GM18507 (cell line): ENCODE measurements at regions not wholly inside any gene's neighbourhood (a gene's known extent, or its start where the extent isn't known, plus 50 kb on each side); places are given as distances from the start of the nearest gene placed in this dataset.
"Not testable (repeated sequence)": the region's sequence is repeated elsewhere in the genome, so short reads cannot be mapped to it uniquely, and the experiment has no call there.

Experiments used
- DNase-seq: peaks from one replicate; pipeline ENCODE4 v3.0.0; 2011; ENCODE audit warnings: low read depth; ENCODE audit not compliant: insufficient read length; ENCODE audit errors: extremely low spot score
- FAIRE-seq: peaks from 2 replicates; lab custom pipeline; 2011; peaks lifted over from hg19 to GRCh38; lab: Jason Lieb, UNC

DNA sequence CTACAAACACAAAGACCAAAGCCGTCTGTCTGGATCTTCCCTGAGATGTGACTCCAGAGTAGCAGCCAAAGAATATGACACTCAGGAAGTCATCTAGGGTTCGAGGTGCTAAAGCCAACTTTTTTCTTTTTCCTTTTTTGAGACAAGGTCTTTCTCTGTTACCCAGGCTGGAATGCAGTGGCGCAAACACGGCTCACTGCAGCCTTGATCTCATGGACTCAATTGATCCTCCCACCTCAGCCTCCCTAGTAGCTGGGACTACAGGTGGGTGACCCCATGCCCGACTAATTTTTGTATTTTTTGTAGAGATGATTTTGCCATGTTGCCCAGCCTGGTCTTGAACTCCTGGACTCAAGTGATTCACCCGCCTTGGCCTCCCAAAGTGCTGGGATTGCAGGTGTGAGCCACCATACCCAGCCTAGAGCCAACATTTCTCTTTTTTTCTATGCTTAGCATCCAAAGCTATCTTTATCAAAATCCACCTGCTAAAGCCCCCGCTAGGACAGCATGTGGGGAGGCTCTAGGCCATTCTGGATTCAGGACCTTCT, 92.8 kb downstream of the TMEM17 start:
- DNase-seq (no peak), FAIRE-seq (no peak)

DNA sequence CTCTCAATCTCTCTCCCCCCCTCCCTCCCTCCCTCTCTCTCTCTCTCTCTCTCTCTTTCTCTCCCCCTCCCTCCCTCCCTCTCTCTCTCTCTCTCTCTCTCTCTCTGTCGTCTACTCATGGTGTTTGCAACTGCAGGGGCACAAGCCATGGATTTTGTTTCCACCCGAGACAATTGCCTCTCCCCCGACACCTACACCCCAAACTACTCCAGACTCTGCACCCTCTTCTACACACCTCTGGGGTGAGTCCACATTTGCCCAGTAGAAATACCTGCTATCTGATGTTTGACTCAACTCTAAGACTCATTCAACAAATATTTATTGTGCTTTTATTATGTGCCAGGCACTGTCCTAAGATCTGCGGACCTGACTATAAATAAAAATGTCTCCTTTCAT, 93.7 kb downstream of the TMEM17 start:
- FAIRE-seq (no peak), DNase-seq (no peak)

DNA sequence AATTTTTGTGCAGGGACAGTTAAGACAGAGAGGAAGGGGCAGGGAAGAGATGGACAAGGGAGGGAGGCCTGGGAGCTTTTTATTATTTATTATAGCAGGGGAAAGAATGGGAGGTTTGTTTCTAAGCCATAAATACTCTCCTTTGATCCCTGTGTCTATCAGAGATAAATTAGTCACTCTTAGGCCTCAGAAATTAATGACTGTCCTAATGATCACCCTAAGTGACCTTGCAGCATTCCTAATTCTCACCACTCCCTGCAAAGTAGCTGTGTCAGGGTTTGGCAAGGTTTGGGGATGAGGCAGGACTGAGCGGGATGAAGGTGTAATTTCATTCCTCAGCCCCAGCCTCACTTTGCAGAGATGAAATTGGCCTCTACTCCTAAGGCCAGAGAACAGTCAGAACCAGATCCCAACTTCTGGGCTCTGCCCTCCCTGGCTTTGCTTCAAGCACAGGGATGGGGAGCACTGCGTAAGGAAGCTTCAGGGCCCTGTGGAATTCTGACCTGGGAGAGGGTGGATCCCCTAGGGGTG, 95.0 kb downstream of the TMEM17 start:
- no peak for DNase-seq

DNA sequence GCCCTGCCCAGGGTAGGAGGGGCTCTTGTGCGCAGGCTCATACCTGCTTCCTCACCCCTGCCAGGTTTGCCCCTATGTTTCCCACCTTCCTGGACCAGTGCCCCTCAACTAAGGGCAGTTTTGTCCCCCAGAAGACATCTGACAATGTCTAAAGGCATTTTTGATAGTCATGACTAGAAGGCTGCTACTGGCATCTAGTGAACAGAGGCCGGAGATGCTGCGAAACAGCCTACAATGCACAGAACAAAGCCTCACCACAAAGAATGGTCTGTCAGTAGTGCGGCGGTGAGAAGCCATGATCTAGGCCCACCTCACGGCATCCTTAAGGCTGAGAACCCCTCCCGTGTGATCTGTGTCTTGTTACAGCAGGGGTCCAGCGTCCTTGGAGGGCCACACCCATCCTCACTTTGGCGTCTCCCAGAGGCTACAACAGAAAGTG, 96.0 kb downstream of the TMEM17 start:
- FAIRE-seq (no peak), DNase-seq (no peak)

More for the DNA sequence above, 95.0 kb downstream of the TMEM17 start:
- no peak for FAIRE-seq

DNA sequence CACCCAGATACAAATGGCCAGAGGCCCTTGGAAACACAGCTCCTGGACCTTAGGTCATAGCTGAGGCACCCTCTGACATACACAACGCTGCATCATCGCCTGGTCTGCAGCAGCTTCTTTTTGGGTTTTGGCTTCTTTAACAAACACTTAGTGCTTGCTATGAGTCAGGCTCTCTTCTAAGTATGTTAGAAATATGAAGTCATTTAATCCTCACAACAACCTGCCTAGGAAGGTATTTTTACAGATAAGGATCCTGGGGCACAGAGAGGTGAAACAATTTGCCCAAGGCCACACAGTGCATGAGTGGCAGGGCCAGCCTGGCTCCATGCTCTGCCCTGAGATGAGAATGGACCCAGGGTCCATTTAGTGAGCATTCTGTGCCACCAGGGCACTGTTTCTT, 96.6 kb downstream of the TMEM17 start:
- no peak for DNase-seq
- no peak for FAIRE-seq

DNA sequence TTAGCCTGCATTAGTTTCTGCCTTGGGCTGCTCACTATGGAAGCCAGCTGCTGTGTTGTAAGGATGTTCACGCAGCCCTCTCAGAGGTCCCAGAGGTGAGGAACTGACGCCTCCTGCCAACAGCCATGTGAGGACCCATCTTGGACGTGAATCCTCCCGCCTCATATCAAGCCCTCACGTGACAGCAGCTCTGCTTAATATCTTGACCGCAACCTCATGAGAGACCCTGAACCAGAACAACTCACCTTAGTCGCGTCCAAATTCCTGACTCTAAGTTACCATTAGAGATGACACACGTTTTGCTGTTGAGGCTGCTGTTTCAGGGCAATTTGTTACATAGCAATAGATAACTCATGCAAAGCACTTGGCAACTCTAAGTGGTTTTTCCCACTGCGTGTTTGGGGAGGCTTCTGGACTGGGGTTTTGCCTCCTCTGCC, 97.7 kb downstream of the TMEM17 start:
- FAIRE-seq = no peak

DNA sequence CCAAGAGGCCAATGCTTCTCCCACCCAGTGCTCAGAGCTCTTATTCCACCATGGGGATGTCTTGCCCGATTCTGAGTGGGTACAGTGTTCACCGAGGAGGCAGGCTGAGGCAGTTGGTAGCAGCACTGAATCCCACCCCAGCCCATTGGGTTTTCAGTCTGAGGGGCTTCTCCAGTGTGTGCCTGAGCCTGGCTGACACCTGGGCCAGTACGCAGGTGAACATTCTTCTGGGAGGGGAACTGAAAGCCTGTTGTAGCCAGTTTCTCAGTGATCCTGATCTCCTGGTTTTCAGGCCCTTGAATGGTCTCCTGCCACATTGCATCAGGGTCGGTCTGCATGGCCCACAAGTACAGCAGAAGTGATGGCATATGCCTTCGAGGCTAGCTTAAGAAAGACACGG, 98.2 kb downstream of the TMEM17 start:
- no peak for FAIRE-seq
- no peak for DNase-seq

More for the DNA sequence above, 97.7 kb downstream of the TMEM17 start:
- no peak for DNase-seq

DNA sequence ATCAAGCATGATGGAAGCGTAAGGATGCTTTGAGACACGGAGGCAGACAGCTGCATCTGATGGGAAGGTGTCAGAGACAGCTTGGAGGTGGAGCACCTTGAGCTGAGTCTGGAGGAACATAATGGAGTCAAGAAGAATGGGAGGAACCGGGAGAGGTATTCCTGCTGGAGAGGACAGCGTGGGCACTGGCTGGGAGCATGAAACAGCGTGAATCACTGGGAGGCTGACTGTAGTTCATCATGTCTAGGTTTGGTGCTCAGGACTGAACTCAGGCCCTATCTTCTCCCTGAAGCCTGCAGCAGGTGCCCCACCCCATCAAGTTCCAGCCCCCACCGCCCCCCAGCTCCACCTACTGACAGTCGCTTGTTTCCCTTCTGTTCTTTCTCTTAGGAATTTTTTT, 98.6 kb downstream of the TMEM17 start:
- FAIRE-seq = no peak

DNA sequence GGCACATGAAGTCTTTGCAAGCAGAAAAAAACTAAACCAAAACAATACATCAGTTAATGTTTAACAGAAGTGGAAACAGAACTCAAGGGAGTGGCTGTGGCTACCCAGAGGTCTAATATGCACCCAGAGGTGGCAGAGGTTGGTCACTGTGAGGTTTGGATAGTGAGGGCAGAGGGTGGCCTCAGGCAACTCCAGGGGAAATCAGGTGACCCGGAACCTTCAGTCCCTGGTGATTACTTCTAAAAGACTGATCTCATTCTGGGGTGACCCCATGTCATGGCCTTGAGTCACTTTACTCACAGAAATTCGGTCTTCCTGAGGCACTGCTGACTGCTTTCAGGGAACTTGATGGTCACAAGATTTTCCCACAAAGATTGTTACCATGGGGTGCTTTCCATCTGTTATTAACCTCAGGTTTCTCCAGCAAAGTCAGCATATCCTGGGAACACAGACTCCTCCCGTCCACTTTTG, 99.4 kb downstream of the TMEM17 start:
- FAIRE-seq = peak; percentile 26
- no peak for DNase-seq

More for the DNA sequence above, 98.6 kb downstream of the TMEM17 start:
- no peak for DNase-seq

DNA sequence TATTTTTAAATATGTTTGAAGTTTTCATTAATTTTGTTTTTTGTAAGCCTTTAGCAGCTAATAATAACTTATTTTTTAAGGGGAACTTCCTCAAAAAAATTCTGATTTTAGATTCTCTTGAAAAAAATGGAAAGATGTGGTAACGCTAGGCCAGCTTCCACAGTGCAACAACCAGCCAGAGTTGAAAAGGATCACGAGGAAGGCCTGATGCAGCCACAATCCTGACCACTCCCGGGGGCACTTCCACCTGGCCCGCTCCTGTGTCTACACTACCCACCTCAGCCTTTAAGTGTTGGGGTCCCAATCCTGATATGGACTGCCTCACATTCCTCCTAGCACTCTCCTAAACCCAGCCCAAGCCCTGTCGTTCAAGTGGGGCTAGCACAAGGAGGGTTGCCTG, 101.1 kb downstream of the TMEM17 start:
- DNase-seq (no peak), FAIRE-seq (no peak)

DNA sequence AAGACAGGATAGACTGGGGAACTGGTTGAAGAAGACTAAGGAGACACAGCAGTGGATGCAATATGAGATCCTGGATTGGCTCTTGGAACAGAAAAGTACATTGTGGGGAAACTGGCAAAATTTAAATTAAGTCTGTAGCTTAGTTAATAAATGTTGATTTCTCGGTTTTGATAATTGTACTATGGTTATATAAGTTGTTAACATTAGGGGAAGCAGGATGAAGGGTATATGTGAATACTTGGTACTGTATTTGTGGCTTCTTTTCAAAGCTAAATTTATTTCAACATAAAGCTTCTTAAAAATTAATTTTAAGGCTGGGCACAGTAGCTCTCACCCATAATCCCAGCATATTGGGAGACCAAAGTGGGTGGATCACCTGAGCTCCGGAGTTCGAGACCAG, 103.8 kb downstream of the TMEM17 start:
- FAIRE-seq (no peak), DNase-seq (no peak)

DNA sequence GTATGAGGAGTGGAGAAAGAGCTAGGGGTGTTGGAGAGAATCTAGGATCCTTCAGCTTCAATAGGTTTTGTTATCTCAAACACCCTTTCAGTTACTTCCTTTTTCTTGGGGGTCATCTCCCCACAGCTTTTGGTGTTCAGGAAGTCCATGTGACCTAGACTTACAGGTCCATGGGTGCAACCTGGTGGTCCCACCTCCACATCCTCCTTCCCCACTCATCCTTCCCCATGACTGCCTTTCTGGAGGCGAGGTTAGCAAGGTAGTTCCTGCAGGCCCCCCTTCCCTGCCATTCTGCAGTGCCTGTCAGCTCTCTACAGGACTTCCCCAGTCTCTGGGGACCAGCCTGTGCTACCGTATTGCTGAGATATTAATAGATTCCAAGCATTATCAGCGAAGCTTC, 107.6 kb downstream of the TMEM17 start:
- FAIRE-seq = no peak
- no peak for DNase-seq

DNA sequence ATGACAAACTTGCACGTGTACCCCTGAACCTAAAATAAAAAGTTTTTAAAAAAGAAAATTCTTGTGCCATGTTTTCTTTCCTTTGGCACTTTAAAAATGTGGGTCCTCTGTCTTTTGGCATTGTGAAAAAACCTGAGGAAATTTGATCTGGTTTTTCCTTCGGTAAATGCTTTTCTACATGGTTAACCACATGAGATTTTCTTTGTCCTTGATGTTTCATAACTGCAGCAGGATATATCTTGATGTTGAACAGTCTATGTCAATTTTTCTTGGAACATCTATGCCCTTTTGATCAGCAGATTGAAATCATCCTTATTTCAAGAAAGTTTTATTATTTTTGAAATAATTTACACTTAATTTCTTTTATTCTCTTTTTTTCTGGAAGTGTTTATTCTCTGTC, 109.1 kb downstream of the TMEM17 start:
- FAIRE-seq = no peak

DNA sequence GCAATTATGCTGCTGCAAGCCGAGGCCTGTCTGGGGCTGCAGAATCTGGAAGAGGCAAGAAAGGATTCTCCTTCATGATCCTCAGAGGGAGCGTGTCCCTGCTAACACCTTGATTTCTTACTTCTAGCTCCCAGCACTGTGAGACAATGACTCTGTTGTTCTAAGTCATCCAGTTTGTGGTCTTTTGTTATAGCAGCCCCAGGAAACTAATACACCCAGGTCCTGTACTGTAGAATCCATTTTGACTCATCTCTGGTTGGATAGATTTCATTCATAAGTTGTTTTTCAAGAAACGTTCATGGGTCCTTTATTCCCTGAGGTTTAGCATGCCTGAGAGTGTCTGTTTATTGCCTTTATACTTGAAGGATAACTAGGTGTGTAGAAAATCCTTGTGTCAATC, 112.7 kb downstream of the TMEM17 start:
- FAIRE-seq (no peak), DNase-seq (no peak)

More for the DNA sequence above, 109.1 kb downstream of the TMEM17 start:
- DNase-seq = no peak

DNA sequence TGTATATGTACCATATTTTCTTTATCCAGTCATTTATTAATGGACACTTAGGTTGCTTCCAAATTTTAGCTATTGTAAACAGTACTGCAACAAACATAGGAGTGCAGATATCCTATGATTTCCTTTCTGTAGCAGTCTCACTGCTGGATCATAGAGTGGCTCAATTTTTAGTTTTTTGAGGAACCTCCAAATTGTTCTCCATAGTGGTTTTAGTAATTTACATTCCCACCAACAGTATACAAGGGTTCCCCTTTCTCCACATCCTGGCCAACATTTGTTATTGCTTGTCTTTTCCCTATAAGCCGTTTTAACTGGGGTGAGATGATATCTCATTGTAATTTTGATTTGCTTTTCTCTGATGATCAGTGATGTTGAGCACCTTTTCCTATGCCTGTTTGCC, 114.3 kb downstream of the TMEM17 start:
- FAIRE-seq (no peak), DNase-seq (no peak)

DNA sequence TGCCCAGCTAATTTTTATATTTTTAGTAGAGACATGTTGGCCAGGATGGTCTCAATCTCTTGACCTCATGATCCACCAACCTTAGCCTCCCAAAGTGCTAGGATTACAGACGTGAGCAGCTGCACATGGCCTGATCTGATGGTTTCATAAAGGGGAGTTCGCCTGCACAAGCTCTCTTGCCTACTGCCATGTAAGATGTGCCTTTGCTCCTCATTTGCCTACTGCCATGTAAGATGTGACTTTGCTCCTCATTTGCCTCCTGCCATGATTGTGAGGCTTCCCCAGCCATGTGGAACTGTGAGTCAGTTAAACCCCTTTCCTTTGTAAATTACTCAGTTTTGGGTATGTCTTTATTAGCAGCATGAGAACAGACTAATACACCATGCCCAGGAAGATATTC, 119.6 kb downstream of the TMEM17 start:
- FAIRE-seq, DNase-seq: not testable (repeated sequence)

DNA sequence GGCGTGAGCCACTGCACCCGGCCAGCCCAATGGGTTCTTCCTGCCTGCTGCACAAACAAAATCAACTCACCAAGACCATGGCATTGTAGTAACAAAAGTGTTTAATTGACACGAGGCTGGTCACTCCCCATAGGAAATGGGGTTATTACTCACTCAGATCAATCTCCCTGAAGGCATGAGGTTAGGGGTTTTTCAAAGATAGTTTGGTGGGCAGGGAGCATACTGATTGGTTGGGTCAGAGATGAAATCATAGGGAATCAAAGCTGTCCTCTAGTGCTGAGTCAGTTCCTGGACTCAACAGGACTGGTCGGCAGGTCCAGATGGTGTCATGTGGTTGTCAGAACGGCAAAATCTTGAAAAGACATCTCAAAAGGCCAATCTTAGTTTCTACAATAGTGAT, 122.1 kb downstream of the TMEM17 start:
- no peak for FAIRE-seq
- no peak for DNase-seq

DNA sequence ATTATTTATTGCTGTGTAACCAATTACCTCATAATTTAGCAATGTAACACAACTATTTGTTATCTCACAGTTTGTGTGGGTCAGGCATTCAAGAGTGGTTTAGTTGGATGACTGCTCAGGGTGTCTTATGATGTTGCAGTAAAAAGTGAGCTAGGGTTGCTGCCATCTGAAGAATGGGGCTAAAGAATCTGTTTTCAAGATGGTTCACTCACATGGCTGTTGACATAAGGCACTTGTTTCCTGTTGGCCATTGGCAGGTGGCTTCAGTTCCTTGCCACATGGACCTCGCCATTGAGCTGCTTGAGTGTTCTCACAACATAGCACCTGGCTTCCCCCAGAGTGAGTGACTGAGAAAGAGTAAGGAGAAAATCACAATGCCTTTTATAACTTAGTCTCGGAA, 123.2 kb downstream of the TMEM17 start:
- FAIRE-seq (no peak), DNase-seq (no peak)

DNA sequence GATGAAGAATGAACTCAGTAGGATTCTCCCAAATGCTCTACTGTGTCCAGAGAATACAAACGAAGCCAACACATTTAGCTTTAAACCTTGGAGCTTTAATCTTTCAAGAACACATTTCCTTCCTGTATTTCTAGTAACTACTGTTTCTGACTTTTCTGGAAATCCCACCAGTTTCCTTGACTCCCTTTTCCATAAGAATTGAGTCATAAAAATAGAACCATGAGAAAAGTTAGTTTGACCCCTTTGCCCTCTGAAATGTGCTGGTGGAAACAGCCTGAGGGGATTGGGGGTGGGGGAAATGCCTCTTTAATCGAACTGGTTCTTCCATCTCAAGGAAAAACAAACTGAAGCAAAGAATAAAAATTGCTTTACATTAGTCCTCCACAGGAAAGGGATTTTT, 123.9 kb downstream of the TMEM17 start:
- DNase-seq = no peak
- FAIRE-seq = no peak

DNA sequence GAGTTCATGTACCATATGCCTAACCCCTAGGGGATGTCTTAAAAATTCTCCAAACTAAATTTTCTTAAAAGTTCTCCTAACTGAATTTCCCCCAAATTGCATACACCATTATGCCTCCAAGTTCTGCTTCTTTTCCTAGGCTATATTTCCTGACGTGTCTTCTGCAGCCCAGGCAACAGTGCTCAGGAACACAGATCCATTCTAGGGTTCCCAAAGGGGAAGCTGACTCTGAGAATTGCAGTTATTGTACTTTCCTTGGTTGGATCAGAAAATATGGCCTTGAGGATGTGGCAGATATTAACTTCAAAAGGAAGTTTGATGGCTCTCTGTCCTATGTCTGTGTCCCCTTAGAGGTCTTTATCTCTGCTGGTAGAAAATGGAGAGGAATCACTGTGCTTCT, 124.3 kb downstream of the TMEM17 start:
- DNase-seq (no peak), FAIRE-seq (no peak)

DNA sequence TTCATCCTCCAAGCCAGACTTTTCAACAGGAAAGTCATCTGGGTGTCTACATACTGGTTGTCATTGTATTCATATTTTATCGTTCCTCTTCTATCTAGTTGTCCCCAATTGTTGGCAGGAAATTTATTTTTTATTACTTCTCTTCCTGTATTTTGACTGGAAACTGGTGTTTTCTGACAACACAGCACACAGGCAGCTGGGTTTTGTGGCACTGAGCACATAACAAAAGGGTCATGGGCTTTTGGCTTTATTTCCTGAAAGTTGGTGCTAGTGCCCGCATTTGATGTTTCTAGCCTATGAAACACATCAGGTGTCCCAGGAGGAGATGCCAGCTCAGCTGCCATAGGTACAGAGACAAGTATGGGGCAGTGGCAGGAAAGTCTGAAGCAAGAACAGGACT, 126.4 kb downstream of the TMEM17 start:
- DNase-seq (no peak), FAIRE-seq (no peak)

DNA sequence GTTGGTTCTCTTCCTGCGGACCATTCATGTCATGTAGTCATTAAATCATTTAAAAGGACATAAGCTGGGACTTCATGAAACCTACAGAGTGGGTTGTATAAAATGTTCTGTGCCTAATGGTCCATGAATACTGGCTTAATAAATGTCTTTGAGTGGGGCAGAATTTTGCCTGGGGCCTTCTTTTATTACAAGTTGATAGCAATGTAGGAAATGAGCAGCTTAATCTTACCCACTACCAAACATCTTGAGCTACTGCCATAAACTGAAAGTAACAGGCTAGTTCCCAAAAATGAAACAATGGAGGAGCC, 130.9 kb downstream of the TMEM17 start:
- no peak for DNase-seq
- no peak for FAIRE-seq
